ENCODE measurements at regions not wholly inside any gene's neighbourhood (a gene's known extent, or its start where the extent isn't known, plus 50 kb on each side); places are given as distances from the start of the nearest gene placed in this dataset.

DNA sequence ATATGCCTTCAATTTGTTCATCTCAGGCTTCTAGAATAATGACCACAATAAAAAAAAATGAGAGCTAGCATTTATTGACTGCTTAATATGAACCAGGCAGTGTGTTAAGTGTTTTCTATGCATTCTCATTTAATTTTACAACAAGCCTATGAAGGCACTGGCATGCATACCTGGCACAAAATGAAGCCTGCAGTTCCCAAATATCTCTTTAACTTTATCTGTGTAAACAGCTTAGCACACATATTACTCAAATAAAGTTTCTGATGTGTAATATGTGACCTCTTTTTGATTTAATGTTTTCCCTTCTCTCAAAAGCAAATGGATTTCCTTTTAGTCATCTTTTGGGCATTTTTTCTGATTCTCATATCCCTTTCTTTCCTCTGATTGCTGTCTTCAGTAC lies 671.8 kb downstream of the PCDH7 start:
- TF ChIP-seq, protein P1, sequence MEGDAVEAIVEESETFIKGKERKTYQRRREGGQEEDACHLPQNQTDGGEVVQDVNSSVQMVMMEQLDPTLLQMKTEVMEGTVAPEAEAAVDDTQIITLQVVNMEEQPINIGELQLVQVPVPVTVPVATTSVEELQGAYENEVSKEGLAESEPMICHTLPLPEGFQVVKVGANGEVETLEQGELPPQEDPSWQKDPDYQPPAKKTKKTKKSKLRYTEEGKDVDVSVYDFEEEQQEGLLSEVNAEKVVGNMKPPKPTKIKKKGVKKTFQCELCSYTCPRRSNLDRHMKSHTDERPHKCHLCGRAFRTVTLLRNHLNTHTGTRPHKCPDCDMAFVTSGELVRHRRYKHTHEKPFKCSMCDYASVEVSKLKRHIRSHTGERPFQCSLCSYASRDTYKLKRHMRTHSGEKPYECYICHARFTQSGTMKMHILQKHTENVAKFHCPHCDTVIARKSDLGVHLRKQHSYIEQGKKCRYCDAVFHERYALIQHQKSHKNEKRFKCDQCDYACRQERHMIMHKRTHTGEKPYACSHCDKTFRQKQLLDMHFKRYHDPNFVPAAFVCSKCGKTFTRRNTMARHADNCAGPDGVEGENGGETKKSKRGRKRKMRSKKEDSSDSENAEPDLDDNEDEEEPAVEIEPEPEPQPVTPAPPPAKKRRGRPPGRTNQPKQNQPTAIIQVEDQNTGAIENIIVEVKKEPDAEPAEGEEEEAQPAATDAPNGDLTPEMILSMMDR (IDR thresholded peaks at IDR 0.05), result no peak
- no peak for TF ChIP-seq POLR2A (IDR thresholded peaks at IDR 0.05)

All from adrenal gland (tissue), 5 donors.